ENCODE measurements at regions not wholly inside any gene's neighbourhood (a gene's known extent, or its start where the extent isn't known, plus 50 kb on each side); places are given as distances from the start of the nearest gene placed in this dataset.

GRCh38 chr4:79663865-79664264 lies 255.8 kb upstream of the GK2 start:
- no peak for TF ChIP-seq POLR2A (IDR thresholded peaks at IDR 0.05)
- TF ChIP-seq, protein P1, sequence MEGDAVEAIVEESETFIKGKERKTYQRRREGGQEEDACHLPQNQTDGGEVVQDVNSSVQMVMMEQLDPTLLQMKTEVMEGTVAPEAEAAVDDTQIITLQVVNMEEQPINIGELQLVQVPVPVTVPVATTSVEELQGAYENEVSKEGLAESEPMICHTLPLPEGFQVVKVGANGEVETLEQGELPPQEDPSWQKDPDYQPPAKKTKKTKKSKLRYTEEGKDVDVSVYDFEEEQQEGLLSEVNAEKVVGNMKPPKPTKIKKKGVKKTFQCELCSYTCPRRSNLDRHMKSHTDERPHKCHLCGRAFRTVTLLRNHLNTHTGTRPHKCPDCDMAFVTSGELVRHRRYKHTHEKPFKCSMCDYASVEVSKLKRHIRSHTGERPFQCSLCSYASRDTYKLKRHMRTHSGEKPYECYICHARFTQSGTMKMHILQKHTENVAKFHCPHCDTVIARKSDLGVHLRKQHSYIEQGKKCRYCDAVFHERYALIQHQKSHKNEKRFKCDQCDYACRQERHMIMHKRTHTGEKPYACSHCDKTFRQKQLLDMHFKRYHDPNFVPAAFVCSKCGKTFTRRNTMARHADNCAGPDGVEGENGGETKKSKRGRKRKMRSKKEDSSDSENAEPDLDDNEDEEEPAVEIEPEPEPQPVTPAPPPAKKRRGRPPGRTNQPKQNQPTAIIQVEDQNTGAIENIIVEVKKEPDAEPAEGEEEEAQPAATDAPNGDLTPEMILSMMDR (IDR thresholded peaks at IDR 0.05): no peak

Measured in sigmoid colon (tissue), 3 donors.